HG02759 (cell line): ENCODE measurements at regions not wholly inside any gene's neighbourhood (a gene's known extent, or its start where the extent isn't known, plus 50 kb on each side); places are given as distances from the start of the nearest gene placed in this dataset.

Source experiments
- ATAC-seq: cut with Tn5 transposase; IDR thresholded peaks from one replicate; pipeline ENCODE4 v1.9.1; 2021; ENCODE audit warnings: mild to moderate bottlenecking, moderate library complexity; ENCODE audit not compliant: unreplicated experiment

GRCh38 chr16:79912592-79913310 is 312.2 kb upstream of the MAF start:
- ATAC-seq, result no peak

DNA sequence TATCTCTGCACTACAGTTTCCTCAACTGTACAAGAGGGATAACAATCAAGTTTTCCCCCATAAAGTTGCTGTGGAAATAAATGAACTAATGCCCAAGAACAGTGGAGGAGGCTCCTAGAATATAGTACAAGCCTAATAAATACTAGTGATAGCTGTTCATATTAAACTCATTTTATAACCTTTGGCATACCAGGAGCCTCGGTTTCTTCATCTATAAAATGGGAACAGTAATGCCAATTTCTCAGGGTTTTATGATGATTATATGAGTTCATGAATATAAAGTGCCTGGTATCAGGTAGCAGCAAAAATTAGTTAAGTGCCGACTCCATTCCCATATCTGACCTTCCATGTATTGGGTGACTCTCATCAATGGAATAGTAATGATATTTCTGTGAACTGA is 311.1 kb upstream of the MAF start:
- ATAC-seq, result no peak

DNA sequence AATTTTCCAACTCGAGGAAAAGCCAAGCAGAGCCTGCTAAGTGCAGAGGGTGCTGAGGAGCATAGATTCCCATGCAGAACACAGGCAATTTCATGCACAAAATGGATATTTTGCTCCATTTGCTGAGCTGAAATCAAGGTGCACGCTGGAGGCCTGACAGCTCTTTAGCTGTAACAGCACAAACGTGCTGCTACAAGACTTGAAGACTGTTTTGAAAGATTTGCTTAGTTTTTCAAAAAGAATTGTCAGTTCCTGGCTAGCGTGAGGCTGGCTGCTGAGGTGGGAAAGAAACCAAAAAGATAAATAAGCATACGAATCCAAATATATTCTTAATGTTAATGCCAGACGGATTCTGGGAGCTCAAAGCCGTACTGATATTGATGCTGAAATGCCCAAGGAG is 309.0 kb upstream of the MAF start:
- ATAC-seq, result no peak

DNA sequence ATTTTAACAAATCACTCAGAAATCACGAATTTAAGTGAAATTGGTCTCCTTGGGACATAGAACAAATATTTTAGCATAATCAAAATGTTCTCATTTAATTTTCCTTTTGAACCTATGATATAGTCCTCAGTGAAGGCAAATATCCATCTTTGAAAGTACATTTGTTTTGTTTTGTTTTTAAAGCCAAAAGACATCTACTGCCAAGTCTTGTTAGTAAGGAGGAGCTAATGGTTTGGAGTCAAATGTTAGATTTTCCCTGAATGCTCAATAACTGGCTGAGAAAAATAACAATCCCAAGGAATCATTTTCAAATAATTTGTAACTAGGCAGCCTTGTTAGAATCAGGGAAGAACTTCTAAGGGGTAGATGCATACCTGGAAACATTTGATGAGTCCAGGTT is 302.9 kb upstream of the MAF start:
- ATAC-seq, result no peak

DNA sequence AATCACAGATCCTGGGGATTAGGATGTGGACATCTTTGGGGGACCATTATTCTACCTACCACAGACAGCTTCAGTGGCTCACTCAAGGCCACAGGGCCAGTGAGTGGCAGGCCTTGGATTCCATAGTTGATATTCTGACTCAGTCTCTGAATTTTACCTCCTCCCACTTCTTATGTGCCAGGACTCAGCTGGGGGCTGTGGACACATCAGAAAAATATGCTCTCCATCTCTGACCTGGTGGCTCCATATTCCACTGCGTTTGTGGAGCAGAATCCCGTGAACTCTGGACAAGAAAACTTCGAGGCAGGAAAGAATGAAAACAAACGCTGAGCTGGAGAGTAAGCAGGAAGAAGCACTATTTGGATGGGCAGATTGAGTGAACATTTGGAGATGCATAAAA is 301.8 kb upstream of the MAF start:
- no peak for ATAC-seq

- ATAC-seq, result no peak
These were observed 301.0 kb upstream of the MAF start for GRCh38 chr16:79901522-79901921.

GRCh38 chr16:79899716-79900115 is 299.2 kb upstream of the MAF start:
- ATAC-seq, result no peak

GRCh38 chr16:79899316-79899715 is 298.8 kb upstream of the MAF start:
- ATAC-seq, result no peak

DNA sequence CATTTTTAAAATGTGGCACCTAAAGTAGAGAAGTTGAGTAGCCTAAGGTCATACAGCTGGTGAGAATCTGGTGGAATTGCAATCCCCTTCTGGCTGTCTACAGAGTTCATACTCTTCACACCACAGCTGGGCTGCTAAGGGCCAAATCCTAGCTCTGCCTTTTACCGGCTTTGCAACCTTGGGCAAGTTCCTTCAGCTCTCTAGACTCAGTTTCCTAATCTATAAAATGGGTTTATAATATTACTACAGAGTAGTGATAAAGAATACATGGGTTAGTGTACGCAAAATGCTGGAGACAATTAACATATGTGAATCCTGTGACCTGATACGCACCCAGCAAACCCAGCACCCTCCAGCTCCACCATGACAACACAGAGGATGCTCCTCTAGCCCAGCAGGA is 298.2 kb upstream of the MAF start:
- ATAC-seq, result no peak

DNA sequence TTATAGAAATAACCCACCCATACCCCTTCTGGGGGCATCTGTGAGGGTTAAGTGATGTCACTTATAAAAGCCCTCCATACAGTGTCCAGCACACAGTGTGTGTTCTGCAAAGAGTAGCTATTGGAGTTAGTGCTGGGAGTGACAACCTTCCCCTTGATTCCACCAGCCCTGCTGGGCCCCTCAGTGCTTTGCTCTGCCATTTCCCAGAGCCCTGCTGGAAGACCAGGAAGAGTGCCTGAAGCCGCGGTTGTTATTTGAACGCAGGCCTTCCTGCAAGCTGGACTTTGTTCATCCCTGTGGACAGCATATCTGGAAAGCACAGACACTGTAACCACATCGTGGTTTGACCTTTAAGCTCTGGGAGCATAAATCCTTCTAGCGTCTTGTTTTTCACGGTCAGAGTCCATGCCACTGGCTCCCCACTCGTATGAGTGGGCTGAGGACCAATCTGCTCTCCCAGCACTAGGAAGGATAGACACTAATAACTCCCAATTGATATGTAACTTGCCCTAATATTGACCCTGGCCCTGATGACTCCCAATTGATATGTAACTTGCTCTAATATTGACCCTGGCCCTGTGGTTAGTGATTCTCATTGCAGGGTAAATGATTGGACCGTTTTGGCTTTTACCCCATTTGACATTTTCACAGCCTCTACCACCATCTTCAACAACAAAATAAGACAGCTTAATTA is 297.1 kb upstream of the MAF start:
- no peak for ATAC-seq

GRCh38 chr16:79897104-79897452 is 296.5 kb upstream of the MAF start:
- ATAC-seq, result no peak

DNA sequence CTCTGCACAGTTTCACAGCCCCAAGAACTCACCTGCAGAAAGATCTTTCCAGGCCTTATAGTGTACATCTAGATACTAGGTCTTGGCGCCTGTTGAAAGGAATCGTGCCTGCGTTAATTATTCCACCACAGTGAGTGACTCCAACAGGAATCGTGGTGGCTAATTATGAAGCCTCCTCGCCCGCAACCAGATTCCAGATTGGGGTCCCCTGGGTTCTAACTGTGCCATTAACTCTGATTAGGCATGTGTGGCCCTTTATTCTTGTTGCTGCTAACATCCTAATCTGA is 295.3 kb upstream of the MAF start:
- ATAC-seq, result no peak

GRCh38 chr16:79895053-79895916 is 294.7 kb upstream of the MAF start:
- ATAC-seq, result no peak

GRCh38 chr16:79893445-79893844 is 292.9 kb upstream of the MAF start:
- ATAC-seq, result no peak

GRCh38 chr16:79892278-79892677 is 291.7 kb upstream of the MAF start:
- ATAC-seq, result no peak

DNA sequence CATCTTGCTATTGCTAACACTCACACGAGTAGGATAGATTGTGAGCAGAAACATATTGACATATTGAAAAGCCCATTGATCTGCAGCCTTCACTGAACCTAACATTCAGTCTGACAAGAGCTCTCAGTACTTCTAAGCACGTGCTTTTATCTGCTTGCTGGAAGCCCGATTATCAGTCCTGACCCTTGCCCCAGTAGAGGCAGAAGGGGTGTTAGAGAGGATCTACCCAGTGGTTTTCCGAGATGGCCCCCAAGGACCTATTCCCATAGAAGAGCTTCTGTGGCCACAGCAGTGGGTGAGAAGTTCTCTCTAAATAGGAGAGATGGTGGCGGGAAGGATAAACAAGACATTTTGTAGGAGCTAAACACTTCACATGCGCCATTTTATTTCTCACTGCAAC is 290.9 kb upstream of the MAF start:
- no peak for ATAC-seq

GRCh38 chr16:79887541-79888540 is 287.3 kb upstream of the MAF start:
- no peak for ATAC-seq

- ATAC-seq, result no peak
These were observed 284.8 kb upstream of the MAF start for GRCh38 chr16:79885320-79885719.

- ATAC-seq, result no peak
These were observed 283.0 kb upstream of the MAF start for GRCh38 chr16:79883494-79883893.

DNA sequence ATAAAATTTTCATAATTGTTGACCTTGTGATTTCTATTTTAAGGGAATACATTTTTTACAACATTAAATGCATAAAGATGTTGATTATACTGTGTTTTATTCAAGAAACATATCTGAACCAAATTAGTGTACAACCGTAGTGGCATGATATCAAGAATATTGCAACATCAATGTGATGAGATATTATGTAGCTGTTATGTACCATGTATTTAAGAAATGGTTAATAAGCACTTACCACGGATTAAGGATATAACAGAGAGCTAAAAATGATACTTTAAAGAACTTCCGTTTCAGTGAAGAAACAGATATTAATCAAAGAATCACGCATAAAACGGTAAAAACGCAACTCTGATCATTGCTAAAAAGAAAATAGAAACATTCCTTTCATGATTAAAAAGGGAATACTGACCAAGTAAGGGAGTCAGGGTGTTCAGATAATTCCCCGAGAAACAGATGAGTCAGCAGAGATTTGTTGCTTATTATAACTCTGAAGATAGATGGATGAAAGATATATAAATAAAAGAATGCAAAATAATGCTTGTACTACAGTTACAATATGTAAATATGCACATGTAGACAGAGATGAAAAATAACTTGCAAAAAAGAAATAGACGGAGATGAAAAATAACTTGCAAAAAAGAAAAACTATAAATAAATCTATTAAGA is 281.9 kb upstream of the MAF start:
- ATAC-seq, result no peak
